Left lung (tissue), 4 donors: ENCODE measurements at regions not wholly inside any gene's neighbourhood (a gene's known extent, or its start where the extent isn't known, plus 50 kb on each side); places are given as distances from the start of the nearest gene placed in this dataset.

ENCODE experiments used
- ATAC-seq: fragments of 200-7000 bp; cut with Tn5 transposase; one replicate; pipeline ENCODE4 v1.9.1; 2020; ENCODE audit warnings: moderate library complexity
- DNase-seq, 4 donors: peaks; one replicate each; pipeline ENCODE4 v3.0.0-alpha.2; 2013 to 2020
- H3K27ac ChIP-seq, 2 donors: fragments of 200-600 bp; sonication (generic) in 1 of 2; one replicate each; pipeline versions ENCODE4 v1.5.0 to v1.8.0; 2020 to 2021
- H3K27me3 ChIP-seq, 2 donors: fragments of 200-600 bp; sonication (generic) in 1 of 2; one replicate each; pipeline versions ENCODE4 v1.5.0 to v1.8.0; 2020 to 2021
- H3K36me3 ChIP-seq, 2 donors: fragments of 200-600 bp; sonication (generic) in 1 of 2; one replicate each; pipeline versions ENCODE4 v1.5.0 to v1.8.0; 2020 to 2021
- H3K4me1 ChIP-seq, 2 donors: fragments of 200-600 bp; one replicate each; pipeline ENCODE4 v1.8.0; 2021
- H3K4me3 ChIP-seq, 2 donors: fragments of 200-600 bp; sonication (generic) in 1 of 2; one replicate each; pipeline versions ENCODE4 v1.5.0 to v1.8.0; 2020 to 2021; ENCODE audit warnings: mild to moderate bottlenecking in 1 of 2
- H3K9me3 ChIP-seq, 2 donors: fragments of 200-600 bp; sonication (generic) in 1 of 2; one replicate each; pipeline versions ENCODE4 v1.5.0 to v1.8.0; 2020 to 2021
- CTCF ChIP-seq, 2 donors: fragments of 200-600 bp; sonication (generic) in 1 of 2; IDR thresholded peaks; one replicate each; pipeline versions ENCODE4 v1.5.0 to v1.8.0; 2021; ENCODE audit warnings: antibody characterized with exemption in 2 of 2
- intact Hi-C, 2 donors: fragments of 100-400 bp; cut with DNase I; formaldehyde crosslinking; loops; one replicate each; pipeline versions ENCODE4 v1.11.2 to v1.14.2; 2022
- donor health status: DM: no; HTN: yes; CAD: no.
- donor health status: DM: no; HTN: no; CAD: no.

DNA sequence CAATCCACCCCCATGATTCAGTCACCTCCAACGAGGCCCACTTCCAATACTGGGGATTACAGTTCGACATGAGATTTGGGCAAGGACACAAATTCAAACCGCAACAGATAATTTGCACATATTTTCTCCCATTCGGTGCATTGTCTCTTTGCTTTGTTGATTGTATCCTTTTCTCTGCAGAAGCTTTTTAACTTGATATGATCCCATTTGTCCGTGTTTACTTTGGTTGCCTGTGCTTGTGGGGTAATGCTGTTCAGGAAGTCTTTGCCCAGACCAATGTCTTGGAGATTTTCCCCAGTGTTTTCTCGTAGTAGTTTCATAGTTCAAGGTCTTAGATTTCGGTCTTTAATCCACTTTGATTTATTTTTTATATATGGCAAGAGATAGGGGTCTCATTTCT, 330.8 kb upstream of the SPRY2 start:
- Histone ChIP-seq H3K9me3 (peaks cover 0 to 31% of the 10 kb centered on the region in 2 donors), H3K27me3 (no peaks in the 10 kb centered on the region), H3K36me3 (no peaks in the 10 kb centered on the region), H3K4me3 (no peak overlapping the region), H3K4me1 (no peaks in the 10 kb centered on the region), H3K27ac (no peak overlapping the region)
- no peak for DNase-seq
- no peak for TF ChIP-seq CTCF (IDR thresholded peaks at IDR 0.05)
- ATAC-seq, result no peak
- intact Hi-C loops, result no loop called here

- H3K4me1 ChIP-seq, result no peaks in the 10 kb centered on the region
- no peaks in the 10 kb centered on the region for H3K36me3 ChIP-seq
- no peaks in the 10 kb centered on the region for H3K27me3 ChIP-seq
- no peak for TF ChIP-seq CTCF (IDR thresholded peaks at IDR 0.05)
- H3K9me3 ChIP-seq, result peaks cover 0 to 20% of the 10 kb centered on the region in 2 donors
- H3K27ac ChIP-seq, result no peak overlapping the region
- intact Hi-C loops, result no loop called here
- DNase-seq, result no peak
- no peak for ATAC-seq
- H3K4me3 ChIP-seq, result no peak overlapping the region
Measured at GRCh38 chr13:80669112-80669511, 328.2 kb upstream of the SPRY2 start.

DNA sequence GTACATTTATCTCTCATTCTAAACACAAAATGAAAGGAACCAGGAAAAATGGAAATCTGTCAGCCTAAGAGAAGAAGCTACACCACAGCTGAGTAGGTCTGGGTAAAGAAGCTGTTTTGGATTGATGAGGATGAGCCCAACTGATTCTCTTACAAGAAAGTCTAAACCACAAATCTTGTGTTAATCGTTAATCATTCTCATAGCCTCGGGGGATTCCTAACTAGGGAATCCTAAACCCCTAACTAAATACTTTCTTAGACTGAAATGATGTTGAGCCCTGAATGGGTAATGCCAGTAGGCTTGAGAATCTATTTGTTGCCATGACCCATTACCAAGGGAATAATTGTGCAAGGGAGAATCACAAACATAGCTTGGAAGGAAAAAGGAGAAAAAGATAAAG, 327.5 kb upstream of the SPRY2 start:
- no peak for TF ChIP-seq CTCF (IDR thresholded peaks at IDR 0.05)
- intact Hi-C loops, result no loop called here
- no peak overlapping the region for H3K27ac ChIP-seq

DNA sequence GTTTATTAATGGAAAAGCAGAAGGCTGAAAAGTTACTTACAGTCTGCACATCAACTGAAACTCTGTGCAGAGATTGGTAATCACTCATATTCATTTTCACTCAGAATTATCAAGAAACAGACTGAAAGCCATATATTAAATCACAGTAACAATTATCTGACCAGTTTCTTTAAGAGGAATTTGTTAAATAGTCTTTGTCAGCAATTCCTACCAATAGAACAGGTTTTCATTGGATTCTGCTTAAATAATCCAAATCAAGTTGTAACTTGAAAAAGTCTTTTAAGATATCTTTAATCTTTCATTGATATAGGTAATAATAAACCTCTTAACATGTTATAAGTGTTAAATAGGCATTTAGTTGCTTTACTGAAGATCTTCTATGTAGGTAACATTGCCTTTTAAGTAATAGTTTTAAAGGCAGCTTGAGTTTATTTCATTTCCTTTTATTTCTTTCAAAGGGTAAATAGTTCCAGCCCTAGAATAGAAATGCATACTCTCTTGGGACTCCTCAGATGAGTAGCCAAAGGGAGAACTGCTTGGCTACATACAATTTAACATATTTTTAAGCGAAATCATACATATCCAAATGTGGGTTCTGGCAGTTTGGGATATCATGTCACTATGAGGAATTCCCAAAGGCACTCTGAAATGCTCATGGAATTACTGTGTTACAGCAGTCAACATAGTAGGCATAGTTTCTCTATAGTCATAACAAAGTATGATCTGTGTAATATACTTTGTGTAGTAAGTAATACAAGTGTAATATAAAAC, 326.0 kb upstream of the SPRY2 start:
- Histone ChIP-seq H3K4me1 (no peaks in the 10 kb centered on the region), H3K9me3 (peaks cover 0 to 6% of the 10 kb centered on the region in 2 donors), H3K27me3 (no peaks in the 10 kb centered on the region), H3K36me3 (no peaks in the 10 kb centered on the region), H3K27ac (no peak overlapping the region), H3K4me3 (no peak overlapping the region)
- TF ChIP-seq CTCF (IDR thresholded peaks at IDR 0.05), result no peak
- intact Hi-C loops, result no loop called here
- ATAC-seq (no peak), DNase-seq (no peak)

More for the DNA sequence above, 327.5 kb upstream of the SPRY2 start:
- H3K27me3 ChIP-seq, result no peaks in the 10 kb centered on the region
- H3K4me1 ChIP-seq, result no peaks in the 10 kb centered on the region
- ATAC-seq, result no peak
- no peak overlapping the region for H3K4me3 ChIP-seq
- DNase-seq, result no peak
- peaks cover 0 to 18% of the 10 kb centered on the region in 2 donors for H3K9me3 ChIP-seq
- H3K36me3 ChIP-seq, result no peaks in the 10 kb centered on the region

DNA sequence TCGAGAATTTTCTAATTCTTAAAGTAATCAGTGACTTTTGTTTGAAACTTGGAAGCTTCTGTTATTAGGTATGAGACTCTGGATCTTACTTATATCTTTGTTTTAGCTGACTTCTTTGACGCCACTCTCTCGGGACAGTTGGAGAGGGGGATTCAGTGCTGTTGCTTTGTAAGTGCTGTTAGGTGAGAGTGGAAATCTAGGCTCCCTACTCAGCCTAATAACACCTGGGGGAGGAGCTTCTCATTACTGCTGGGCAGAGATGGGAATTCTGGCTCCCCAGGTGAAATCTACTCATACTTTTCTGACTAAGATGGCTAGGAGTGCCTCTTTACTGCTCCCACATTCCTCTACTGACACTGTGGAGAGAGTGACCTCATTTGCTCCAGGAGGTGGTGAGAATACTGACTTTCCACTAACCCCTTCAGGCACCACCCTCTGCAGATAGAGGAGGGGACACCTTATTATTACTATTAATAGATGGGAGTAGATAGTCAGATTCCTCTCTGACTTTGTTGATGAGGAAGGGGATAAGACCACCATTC, 324.9 kb upstream of the SPRY2 start:
- H3K27ac ChIP-seq, result no peak overlapping the region
- ATAC-seq, result no peak
- no peak for TF ChIP-seq CTCF (IDR thresholded peaks at IDR 0.05)
- no peaks in the 10 kb centered on the region for H3K9me3 ChIP-seq
- DNase-seq, result no peak
- no peaks in the 10 kb centered on the region for H3K27me3 ChIP-seq
- H3K4me3 ChIP-seq, result no peak overlapping the region
- H3K4me1 ChIP-seq, result no peaks in the 10 kb centered on the region
- no peaks in the 10 kb centered on the region for H3K36me3 ChIP-seq
- intact Hi-C loops, result no loop called here
